ENCODE measurements at regions not wholly inside any gene's neighbourhood (a gene's known extent, or its start where the extent isn't known, plus 50 kb on each side); places are given as distances from the start of the nearest gene placed in this dataset.

GRCh38 chr1:102640872-102641271, 467.4 kb downstream of the COL11A1 start:
- no peak for DNase-seq (ENCODE audit: low read depth)
- TF ChIP-seq CTCF (conservative IDR thresholded peaks at IDR 0.05; ENCODE audit: control insufficient read depth, insufficient read depth, low read depth, low read length), result no peak
- no peak overlapping the region for H3K4me3 ChIP-seq (ENCODE audit: control insufficient read depth, low read depth, low read length)

- TF ChIP-seq CTCF (conservative IDR thresholded peaks at IDR 0.05; ENCODE audit: control insufficient read depth, insufficient read depth, low read depth, low read length), result no peak
- no peak overlapping the region for H3K4me3 ChIP-seq (ENCODE audit: control insufficient read depth, low read depth, low read length)
- DNase-seq (ENCODE audit: low read depth), result no peak
These were observed 468.0 kb downstream of the COL11A1 start for GRCh38 chr1:102640312-102640711.

GRCh38 chr1:102631691-102632090, 476.6 kb downstream of the COL11A1 start:
- no peak for DNase-seq (ENCODE audit: low read depth)
- TF ChIP-seq CTCF (conservative IDR thresholded peaks at IDR 0.05; ENCODE audit: control insufficient read depth, insufficient read depth, low read depth, low read length), result no peak
- H3K4me3 ChIP-seq (ENCODE audit: control insufficient read depth, low read depth, low read length), result no peak overlapping the region

- TF ChIP-seq CTCF (conservative IDR thresholded peaks at IDR 0.05; ENCODE audit: control insufficient read depth, insufficient read depth, low read depth, low read length), result no peak
- H3K4me3 ChIP-seq (ENCODE audit: control insufficient read depth, low read depth, low read length), result no peak overlapping the region
- no peak for DNase-seq (ENCODE audit: low read depth)
These were observed 478.3 kb downstream of the COL11A1 start for GRCh38 chr1:102630041-102630440.

GRCh38 chr1:102628109-102628613, 480.2 kb downstream of the COL11A1 start:
- TF ChIP-seq CTCF (conservative IDR thresholded peaks at IDR 0.05; ENCODE audit: control insufficient read depth, insufficient read depth, low read depth, low read length), result no peak
- H3K4me3 ChIP-seq (ENCODE audit: control insufficient read depth, low read depth, low read length), result no peak overlapping the region
- DNase-seq (ENCODE audit: low read depth), result no peak

- no peak for DNase-seq (ENCODE audit: low read depth)
- H3K4me3 ChIP-seq (ENCODE audit: control insufficient read depth, low read depth, low read length), result no peak overlapping the region
- TF ChIP-seq CTCF (conservative IDR thresholded peaks at IDR 0.05; ENCODE audit: control insufficient read depth, insufficient read depth, low read depth, low read length), result no peak
These were observed 481.2 kb downstream of the COL11A1 start for GRCh38 chr1:102627145-102627544.

GRCh38 chr1:102615896-102616295, 492.4 kb downstream of the COL11A1 start:
- DNase-seq (ENCODE audit: low read depth), result no peak
- TF ChIP-seq CTCF (conservative IDR thresholded peaks at IDR 0.05; ENCODE audit: control insufficient read depth, insufficient read depth, low read depth, low read length), result no peak
- H3K4me3 ChIP-seq (ENCODE audit: control insufficient read depth, low read depth, low read length), result no peak overlapping the region
